ENCODE measurements at regions not wholly inside any gene's neighbourhood (a gene's known extent, or its start where the extent isn't known, plus 50 kb on each side); places are given as distances from the start of the nearest gene placed in this dataset.

- TF ChIP-seq BACH2 (CRISPR knock-in tag; IDR thresholded peaks at IDR 0.05; ENCODE audit: borderline replicate concordance): no peak
- TF ChIP-seq, protein P1, sequence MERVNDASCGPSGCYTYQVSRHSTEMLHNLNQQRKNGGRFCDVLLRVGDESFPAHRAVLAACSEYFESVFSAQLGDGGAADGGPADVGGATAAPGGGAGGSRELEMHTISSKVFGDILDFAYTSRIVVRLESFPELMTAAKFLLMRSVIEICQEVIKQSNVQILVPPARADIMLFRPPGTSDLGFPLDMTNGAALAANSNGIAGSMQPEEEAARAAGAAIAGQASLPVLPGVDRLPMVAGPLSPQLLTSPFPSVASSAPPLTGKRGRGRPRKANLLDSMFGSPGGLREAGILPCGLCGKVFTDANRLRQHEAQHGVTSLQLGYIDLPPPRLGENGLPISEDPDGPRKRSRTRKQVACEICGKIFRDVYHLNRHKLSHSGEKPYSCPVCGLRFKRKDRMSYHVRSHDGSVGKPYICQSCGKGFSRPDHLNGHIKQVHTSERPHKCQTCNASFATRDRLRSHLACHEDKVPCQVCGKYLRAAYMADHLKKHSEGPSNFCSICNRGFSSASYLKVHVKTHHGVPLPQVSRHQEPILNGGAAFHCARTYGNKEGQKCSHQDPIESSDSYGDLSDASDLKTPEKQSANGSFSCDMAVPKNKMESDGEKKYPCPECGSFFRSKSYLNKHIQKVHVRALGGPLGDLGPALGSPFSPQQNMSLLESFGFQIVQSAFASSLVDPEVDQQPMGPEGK (CRISPR knock-in tag; IDR thresholded peaks at IDR 0.05; ENCODE audit: borderline replicate concordance): no peak
- no peak for TF ChIP-seq ZNF70 (CRISPR knock-in tag; IDR thresholded peaks at IDR 0.05)
- no peak for TF ChIP-seq ZC3H10 (CRISPR knock-in tag; IDR thresholded peaks at IDR 0.05)
- no peak for TF ChIP-seq CSDC2 (CRISPR knock-in tag; IDR thresholded peaks at IDR 0.05)
- no peak for TF ChIP-seq RARB (CRISPR knock-in tag; IDR thresholded peaks at IDR 0.05)
- no peak for TF ChIP-seq ARNTL (CRISPR knock-in tag; IDR thresholded peaks at IDR 0.05; ENCODE audit: borderline replicate concordance, low read depth)
- no peak for TF ChIP-seq ZFP3 (CRISPR knock-in tag; IDR thresholded peaks at IDR 0.05)
- TF ChIP-seq, protein P2, sequence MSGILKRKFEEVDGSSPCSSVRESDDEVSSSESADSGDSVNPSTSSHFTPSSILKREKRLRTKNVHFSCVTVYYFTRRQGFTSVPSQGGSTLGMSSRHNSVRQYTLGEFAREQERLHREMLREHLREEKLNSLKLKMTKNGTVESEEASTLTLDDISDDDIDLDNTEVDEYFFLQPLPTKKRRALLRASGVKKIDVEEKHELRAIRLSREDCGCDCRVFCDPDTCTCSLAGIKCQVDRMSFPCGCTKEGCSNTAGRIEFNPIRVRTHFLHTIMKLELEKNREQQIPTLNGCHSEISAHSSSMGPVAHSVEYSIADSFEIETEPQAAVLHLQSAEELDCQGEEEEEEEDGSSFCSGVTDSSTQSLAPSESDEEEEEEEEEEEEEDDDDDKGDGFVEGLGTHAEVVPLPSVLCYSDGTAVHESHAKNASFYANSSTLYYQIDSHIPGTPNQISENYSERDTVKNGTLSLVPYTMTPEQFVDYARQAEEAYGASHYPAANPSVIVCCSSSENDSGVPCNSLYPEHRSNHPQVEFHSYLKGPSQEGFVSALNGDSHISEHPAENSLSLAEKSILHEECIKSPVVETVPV (CRISPR knock-in tag; IDR thresholded peaks at IDR 0.05): no peak
- no peak for TF ChIP-seq ZNF565 (CRISPR knock-in tag; conservative IDR thresholded peaks at IDR 0.05; ENCODE audit: low read depth)
- TF ChIP-seq ZNF8 (CRISPR knock-in tag; IDR thresholded peaks at IDR 0.05): no peak
Observed at GRCh38 chr15:93173369-93173768, 84.4 kb upstream of the RGMA start.
